Stimulated activated CD8-positive, alpha-beta memory T cell treated with anti-CD3 and anti-CD28 coated beads, Interleukin-4, amount 100 ng/mL, for 4 hours (primary cell): ENCODE measurements at regions not wholly inside any gene's neighbourhood (a gene's known extent, or its start where the extent isn't known, plus 50 kb on each side); places are given as distances from the start of the nearest gene placed in this dataset.

Experiments used
- DNase-seq, 2 donors: peaks; one replicate each; pipeline ENCODE4 v3.0.0-alpha.2; 2020; ENCODE audit warnings: low read depth in 2 of 2, low spot score in 1 of 2

DNA sequence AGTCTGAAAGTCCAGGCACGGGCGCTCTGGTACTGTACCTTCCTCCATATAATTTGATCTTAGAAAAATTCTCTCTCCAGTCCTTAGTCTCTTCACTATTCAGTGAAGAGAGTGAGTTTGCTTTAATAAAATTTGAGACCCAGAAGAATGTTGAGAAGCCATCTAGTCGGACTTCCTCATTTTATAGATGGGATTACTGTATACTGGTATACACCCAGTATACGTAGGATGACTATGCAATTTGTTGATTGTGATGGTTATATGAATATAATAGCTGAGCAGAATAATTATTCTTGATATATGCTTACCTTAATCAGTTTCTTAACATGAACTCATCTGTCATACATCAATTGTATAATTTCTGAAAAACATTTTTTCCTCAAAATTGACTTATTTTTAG, 328.0 kb upstream of the B3GALT2 start:
- DNase-seq = no peak

DNA sequence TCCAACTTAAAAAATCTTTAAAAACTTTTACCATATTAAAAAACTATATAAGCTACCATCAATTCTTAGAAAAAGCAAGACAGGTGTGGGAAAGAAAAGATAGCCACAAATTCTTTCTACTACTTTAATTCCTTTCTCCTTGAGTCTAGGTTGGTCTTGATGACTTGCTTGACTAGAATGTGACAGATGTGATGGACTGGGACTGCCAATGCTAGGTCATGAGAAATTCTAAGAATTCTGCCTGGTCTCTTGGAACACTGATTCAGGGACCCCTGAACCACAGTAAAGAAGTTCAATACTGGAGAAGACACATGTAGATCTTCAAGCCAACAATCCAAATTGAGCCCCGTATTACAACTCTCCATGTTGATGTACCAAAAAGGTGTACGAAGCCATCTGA, 326.6 kb upstream of the B3GALT2 start:
- no peak for DNase-seq

DNA sequence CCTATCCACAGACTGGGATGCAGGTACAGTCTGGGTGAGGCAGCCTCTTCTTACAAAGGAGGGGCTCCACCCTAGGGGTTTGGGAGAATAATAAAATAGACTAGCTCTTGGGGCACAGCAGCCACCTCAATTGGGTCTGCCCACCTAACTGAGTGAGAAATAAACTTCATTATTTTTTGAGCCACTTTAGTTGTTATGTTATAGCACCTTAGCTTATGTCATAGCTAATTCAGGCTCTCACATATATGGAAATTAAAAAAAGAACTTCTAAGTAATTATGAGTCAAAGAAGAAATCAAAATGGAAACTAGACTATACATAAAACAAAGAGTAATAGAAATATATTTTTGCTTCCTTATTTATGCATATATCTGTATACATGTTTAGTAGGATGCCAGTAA, 318.5 kb upstream of the B3GALT2 start:
- DNase-seq = no peak

DNA sequence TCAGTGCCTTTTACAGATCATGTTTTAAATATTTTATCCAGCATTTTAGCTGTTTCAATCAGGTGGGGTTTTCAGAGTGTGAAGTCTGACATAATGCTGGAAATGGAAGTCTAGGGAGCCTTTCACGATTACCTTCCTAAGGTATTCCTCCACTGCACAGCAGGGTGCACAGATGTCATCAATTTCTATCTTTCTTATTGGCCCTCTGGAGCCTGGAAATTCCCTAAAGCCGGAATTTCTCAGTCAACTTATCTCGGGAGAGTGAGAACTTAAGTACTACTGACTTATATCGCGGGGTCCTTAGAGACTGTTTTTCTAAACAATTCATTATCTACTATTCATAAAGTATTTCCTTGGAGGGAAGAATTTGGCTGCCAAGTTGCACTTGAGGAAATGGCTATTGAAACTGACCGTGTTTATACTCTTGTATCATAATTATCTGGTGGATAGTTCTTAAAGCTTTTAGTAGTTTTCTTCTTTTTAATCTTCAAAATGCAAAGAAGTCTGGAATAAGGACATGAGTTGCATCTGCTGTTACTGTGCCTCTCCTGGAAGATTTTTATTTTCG, 311.8 kb upstream of the B3GALT2 start:
- no peak for DNase-seq

- DNase-seq = no peak
Measured at GRCh38 chr1:193494368-193494767, 308.0 kb upstream of the B3GALT2 start.

- no peak for DNase-seq
Measured at GRCh38 chr1:193489191-193489590, 302.8 kb upstream of the B3GALT2 start.

DNA sequence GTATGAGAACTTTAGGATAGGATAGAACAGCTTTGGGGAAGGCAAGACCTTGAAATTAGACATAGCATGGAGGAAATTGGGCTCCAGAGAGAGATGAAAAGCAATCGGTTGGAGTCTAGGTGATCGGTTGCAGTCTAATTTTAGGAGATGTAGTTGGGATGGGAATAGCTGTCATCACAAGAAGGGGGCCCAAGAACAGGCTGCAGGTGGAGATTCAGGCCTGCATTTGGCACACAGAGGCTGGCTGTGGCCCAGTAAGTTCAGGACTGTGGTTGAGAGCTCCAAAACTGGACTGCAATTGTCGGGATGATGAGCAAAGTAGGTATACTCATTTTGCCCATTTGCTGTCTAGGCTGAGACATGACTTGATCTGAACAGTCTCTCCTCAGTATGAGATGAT, 301.3 kb upstream of the B3GALT2 start:
- DNase-seq = no peak

DNA sequence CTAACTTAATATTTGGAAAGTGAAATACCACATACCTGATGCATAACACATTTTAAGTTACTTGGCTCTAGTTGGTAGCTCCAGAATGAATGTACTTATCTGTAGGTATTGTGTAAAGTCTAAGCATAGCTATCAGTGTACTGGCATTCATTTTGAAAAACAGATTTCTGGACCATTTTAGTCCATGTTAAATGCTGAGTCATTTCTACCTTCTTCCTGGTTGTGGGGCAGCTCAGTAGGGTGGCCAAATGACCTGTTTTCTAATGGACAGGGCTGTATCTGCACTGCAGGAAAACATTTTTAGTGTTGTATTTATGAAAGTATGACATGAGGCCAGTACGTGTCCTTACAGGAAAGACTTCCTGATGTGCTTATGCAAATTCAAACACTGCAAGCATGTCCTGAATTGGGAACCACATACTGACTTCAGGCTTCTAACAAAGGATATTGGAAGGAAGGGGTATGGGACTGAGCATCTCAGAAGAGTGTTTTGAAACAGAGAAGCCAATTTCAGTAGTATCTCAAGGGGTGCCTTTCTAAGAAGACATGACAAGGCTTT, 300.3 kb upstream of the B3GALT2 start:
- no peak for DNase-seq

DNA sequence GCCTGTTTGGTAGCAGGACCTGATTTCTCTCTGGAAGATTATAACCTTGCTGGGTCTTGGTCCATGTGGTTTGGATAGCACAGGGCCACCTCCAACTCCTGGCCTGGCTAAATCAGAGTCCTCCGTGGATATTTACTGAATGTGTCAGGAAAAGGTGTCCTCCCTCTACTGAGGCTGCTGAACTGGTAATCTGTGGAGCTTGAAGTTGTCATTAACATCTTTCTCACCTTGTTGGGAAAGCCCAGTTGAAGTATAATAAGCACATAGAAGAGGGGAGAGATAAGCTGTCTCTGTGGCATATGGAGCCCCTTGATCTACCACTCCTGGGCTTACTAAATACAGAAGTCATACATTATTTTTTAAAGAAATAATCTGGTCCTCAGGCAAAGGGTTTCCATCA, 294.3 kb upstream of the B3GALT2 start:
- no peak for DNase-seq

- DNase-seq = peak; percentile 24 to 28
Measured at GRCh38 chr1:193479187-193479586, 292.8 kb upstream of the B3GALT2 start.

DNA sequence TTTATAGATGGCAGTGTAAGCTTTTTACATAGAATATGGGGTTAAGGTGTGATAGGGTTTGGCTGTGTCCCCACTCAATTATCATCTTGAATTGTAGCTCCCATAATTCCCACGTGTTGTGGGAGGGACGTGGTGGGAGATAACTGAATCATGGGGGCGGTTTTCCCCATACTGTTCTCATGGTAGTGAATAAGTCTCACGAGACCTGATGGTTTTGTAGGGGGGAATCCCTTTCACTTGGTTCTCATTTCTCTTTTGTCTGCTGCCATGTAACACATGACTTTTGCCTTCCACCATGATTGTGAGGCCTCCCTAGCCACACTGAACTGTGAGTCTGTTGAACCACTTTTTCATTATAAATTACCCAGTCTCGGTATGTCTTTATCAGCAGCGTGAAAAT, 290.3 kb upstream of the B3GALT2 start:
- DNase-seq = no peak

DNA sequence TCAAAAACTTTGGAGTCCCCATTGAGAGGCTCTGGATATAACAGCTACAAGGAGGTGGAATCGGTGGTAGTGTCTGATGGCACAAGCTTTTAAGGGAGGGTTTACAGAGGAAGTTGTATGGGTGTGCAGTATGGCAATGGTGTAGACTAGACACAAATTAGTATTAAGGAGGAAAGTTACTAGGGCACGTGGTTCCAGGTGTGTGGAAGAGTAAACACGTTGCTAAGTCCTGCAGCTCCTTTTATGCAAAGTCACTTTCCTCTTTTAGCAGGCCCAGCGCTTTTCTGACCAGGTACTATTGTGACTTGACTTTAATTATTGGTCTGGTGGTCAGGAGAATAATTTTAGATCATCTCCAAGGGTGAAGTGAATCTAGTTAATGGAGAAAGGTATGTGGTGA, 287.5 kb upstream of the B3GALT2 start:
- no peak for DNase-seq

GRCh38 chr1:193472838-193473398, 286.5 kb upstream of the B3GALT2 start:
- DNase-seq = no peak

DNA sequence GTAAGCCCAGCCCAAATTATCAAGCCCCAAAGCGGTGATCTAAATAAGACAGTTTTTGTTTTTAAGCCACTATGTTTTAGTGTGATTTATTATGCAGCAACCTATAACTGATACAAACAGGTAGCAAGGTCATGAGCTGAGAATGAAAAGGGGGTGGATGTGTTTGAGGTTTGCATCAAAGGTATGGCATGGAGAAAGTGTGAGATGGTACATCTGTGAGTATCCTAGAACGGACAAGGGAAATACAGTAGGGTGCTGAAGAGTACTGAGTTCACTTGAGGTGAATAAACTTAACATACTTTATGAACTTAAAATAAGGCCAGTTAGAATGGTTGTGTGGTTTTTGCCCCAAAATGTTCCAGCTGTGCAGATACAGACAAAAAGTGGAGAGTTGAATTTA, 286.0 kb upstream of the B3GALT2 start:
- no peak for DNase-seq

- DNase-seq = no peak
Measured at GRCh38 chr1:193471981-193472380, 285.6 kb upstream of the B3GALT2 start.

GRCh38 chr1:193463326-193463932, 277.0 kb upstream of the B3GALT2 start:
- no peak for DNase-seq

DNA sequence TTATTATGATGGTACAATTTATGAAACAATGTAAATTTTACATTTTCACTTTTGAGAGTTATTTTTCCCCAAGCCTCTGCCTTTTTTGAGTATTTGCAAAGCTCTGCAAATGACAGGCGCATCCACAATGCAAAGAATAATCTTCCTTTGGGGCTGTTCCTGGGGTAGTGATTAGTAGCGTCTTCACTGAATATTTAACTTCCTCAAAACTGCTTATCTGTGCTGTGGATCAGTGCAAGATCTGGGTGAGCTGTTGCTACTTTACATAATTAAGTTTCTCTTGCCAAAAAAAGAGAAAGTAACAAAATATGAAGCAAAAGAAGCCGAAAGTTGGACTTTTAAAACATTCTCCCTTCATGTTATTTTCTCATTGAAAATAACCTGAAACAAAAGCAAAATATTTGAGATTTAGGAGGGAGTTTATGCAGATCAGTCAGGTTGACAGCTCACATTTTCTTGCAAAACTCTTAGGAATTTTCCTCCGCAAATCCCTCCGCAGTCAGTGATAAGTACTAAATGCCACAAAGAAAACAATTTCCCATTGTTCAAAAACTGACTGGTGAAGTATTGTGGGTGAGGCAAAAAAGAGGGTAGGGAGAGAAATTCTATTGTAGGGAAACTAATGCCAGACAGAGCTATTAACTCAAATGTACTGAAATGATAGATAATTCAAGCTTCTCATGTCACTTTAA, 276.4 kb upstream of the B3GALT2 start:
- no peak for DNase-seq

GRCh38 chr1:193458628-193459027, 272.2 kb upstream of the B3GALT2 start:
- DNase-seq = no peak

DNA sequence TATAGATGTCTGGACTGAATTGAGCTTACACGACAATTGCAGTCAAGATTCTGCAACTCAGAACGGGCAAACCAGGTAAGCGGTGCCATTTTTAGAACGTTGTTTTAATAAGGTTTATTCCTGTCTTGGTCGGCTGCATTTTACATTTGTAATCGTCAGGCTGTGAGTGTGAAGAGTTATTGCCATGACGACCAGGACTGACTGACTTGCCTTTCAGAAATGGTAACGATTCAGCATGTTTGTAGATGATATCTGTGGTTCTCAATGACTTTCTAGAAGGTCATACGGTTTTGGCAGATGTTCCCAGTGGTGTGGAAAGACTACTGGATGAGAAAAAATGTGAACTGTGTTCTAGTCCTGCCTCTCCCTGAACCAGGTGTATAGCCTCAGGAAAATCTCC, 271.3 kb upstream of the B3GALT2 start:
- no peak for DNase-seq

GRCh38 chr1:193456811-193457280, 270.4 kb upstream of the B3GALT2 start:
- no peak for DNase-seq

- no peak for DNase-seq
Measured at GRCh38 chr1:193451606-193452005, 265.2 kb upstream of the B3GALT2 start.

GRCh38 chr1:193451001-193451400, 264.6 kb upstream of the B3GALT2 start:
- no peak for DNase-seq
